Nucleus accumbens (tissue), 56 donors: ENCODE measurements at regions not wholly inside any gene's neighbourhood (a gene's known extent, or its start where the extent isn't known, plus 50 kb on each side); places are given as distances from the start of the nearest gene placed in this dataset.

Source experiments
- DNase-seq, 56 donors: peaks; one replicate each; lab custom pipeline; 2025; lab: John Stamatoyannopoulos, UW

DNA sequence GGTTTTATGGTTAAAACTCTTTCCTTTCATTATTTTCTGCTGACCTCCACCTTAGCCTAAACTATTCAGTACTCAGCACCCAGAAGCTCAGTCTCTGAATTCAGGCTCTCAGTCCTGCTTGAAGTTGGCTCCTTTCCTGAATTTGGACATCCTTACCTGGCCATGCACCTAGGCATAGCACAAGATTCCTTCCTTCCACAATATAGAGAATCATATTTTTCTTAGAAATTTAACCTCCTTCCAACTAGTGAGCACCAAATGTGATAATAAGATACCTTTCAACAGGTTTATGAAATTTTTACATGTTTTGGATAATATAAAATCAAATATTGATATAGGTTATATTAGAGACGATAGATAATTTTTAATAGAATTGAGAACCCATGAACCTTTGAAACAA is 905.6 kb upstream of the GHITM start:
- DNase-seq, result no peak

DNA sequence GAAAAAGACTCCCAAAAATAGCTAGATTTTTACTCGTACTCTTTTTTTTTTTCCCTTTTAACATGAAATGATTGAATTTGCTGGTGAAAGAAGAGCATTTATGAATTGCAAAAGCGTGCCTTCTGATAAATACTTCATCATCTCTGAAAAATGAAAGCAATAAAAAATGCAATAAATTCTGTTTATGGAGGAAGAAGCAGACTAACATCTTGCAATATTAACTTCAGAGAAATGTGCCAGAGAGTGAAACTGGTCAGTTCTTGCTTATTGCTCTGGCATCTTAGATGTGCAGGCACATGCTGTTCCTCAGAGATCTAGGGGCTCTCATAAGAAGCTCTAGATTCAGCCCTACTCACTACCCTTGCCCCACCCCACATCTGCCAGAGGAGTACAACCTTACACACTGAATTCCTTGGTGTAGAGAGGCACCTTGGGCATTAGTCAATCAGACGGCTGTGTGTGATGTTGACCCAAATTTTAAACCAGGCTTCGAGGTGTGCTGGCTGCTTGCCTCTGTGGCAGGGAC is 891.1 kb upstream of the GHITM start:
- DNase-seq, result no peak

DNA sequence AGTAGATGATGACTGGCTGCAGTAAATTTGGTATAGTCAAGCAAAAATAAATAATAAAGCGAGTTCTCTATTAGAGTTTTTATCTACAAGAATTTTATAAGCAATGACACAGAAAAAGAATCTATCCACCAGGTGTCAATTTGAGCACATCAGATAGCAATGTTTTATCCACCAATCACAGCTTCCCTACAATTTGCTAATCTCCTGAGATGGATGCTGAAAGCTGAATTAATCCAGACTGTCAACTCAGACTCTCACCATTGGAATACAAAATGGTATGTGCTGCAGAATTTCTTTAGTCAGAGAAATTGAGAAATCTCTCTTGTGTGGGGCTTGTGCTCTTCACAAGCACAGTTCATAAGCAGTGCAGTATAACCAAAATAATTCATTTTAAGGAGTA is 888.9 kb upstream of the GHITM start:
- DNase-seq, result no peak

DNA sequence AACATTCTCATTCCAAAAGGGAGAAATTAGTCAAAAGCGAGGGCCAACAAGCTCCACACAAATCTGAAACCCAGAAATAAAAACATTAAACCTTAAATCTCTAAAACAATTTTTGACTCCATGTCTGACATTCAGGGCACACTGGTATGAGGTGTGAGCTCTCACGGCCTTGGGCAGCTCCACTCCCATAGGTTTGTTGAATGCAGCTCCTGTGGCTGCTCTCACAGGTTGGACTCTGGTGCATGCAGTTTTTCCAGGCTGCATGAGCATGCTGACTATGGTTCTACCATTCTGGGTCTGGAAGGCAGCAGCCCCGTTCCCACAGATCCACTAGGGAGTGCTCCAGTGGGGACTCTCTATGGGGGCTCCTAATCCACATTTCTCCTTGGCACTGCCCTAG is 887.1 kb upstream of the GHITM start:
- no peak for DNase-seq

GRCh38 chr10:83252596-83252995 is 886.7 kb upstream of the GHITM start:
- no peak for DNase-seq

DNA sequence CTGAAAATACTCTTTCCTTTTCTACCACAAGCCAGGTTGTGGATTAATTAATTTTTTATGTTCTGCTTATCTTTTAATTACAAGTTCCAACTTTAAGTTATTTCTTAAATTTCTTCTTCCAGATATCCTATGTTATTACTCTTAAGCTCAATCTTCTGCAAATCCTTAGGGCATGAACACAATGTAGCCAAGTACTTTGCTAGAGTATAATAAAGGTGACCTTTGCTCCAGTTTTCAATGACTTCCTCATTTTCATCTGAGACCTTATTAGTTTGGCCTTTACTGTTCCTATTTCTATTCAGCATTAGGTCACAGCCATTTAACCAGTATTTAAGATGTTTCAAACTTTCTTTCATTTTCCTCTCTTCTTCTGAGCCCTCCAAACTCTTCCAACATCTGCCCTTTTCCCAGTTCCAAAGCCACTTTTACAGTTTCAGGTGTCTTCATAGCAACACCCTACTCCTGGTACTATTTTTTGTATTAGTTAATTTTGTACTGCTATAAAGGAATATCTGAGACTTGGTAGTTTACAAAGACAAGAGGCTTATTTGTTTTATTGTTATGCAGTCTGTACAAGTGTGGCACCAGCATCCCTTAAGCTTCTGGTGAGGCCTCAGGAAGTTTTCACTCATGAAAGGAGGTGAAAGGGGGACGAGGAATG is 886.2 kb upstream of the GHITM start:
- DNase-seq, result no peak

DNA sequence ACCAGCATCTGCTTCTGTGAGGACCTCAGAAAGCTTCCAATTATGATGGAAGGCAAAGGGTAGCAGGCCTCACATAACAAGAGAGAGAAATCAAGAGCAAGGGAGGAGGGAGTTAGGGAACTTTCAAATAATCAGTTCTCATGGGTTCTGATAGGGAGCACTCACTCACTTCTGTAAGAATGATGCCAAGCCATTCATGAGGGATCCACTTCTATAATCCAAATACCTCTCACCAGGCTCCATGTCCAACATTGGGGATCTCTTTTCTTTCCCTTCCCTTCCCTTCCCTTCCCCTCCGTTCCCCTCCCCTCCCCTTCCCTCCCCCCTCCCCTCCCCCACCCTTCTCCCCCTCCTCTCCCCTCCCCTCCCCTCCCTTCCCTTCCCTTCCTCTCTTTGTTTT is 884.6 kb upstream of the GHITM start:
- DNase-seq, result no peak

DNA sequence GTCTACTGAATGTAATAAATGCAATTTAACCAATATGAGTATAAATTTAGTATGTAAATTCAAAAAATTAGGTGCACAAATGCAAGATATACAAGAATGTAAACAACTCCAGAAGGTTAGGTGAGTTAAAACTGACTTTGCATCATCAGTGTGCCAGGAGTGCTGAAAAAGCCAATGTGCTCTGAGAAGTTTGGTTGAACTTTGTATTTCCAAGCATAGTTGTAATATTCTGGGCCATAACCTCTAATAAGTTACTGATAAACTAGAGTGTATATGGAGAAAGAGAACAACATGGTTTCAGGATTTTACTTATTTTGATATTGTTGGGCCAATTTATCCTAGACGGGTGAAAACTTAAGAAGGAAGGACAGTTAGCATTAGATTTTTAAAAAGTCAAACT is 876.9 kb upstream of the GHITM start:
- no peak for DNase-seq

GRCh38 chr10:83272666-83273434 is 866.5 kb upstream of the GHITM start:
- no peak for DNase-seq

GRCh38 chr10:83274088-83274487 is 865.2 kb upstream of the GHITM start:
- no peak for DNase-seq

DNA sequence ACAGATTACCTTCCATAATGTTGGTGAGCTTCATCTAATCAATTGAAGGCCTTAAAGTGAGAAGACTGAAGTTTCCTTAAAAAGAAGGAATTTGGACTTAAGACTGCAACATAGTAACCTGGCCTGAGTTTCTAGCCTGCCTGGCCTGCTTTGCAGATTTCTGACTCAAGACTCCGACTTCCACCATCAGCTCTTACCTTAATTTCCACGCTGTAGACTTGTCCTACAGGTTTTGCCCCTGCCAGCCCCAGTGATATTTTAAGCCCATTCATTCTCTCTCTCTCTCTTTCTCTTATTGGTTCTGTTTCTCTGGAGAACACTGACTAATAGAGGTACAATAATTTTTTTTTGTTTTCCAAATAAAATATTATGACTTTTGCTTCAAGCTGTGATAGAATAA is 862.3 kb upstream of the GHITM start:
- no peak for DNase-seq

- DNase-seq, result no peak
Measured at GRCh38 chr10:83283151-83283550, 856.2 kb upstream of the GHITM start.

DNA sequence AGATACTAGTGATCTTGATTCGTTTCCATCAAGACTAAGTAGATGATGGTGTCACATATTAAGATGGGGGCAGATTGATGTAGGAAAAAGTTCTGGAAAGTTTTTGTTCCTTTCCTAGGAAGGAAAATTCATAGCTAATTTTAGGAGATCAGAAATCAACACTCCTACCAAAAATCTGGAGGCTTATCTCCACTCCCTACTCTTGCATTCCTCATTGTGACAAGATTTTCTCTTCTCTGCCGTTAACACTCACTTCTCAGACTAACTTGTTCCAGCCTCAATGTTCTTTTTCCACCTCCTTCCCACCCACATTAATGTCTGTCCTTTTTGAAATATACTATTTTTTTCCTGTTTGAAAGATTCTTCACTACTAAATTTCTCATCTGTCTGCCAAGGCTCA is 851.9 kb upstream of the GHITM start:
- no peak for DNase-seq

DNA sequence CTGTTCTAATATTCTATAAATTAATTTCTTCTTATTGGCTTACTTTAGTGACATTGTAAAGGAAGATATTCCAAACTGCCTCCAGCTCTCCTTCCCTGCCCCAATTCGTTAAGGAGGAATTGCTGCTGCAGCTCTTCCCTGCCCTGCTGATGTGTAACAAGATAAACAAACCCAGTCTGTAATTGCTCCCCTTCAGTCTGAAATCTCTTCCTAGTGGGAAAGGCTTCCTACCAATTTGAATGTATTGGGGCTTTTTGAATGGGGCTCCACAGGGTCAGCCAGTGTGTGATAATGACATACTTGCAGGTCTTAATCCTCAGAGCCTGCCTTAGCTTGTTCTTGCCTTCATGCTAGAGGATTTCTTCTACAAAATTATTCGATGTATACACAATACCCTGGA is 849.9 kb upstream of the GHITM start:
- DNase-seq, result no peak

DNA sequence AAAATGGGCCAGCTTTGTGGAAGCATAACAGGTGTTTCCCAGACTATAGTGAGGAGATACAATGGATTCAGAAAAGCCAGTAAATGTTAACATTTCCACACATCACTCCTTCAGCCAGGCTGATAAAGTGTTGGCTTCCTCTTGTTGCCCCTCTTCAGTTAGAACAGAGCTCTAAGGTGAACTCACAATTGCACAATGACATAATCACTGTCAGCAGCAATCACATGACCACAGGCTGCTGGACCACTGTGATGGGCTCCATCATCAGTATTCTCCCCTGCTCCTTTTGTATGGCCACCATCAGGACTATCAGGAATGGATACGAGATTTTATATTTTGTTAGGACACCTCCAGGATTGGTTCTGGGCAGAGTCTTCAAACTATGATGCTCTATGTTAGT is 849.4 kb upstream of the GHITM start:
- DNase-seq, result no peak

DNA sequence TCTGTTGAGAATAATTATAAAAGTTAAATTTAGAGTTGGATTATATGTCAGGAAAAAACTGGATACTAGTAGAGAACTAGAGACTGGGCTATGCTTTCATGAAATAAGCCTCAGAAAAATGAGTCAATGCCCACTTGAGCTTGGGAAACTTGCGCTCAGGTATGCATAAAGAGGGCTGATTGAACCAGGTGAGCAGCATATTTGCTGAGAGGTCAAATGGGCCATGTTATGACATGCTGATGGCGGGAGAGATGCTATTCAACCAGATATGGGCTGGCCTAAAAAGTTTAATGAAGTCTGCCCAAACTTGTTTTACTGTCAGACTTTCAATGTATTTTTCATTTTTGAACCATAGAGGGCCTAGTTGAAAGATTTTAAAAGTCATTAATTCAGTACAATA is 837.6 kb upstream of the GHITM start:
- DNase-seq, result no peak

DNA sequence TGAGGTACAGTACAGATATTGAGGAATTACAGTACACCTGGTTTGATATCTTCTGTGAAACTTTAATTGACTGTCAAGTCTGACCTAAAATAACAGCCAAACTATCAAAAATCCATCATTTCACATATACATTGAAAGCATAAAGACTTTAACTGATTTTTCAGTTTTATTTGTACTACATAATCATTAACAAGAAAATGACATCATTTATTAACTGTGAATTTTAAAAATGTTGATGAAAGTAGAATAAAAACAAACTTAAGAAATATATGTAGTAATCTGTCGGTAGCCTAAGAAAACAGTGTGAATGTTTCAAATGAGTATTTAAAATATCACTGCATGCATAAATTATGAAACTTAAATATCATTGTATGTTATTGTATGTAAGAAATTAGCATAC is 836.7 kb upstream of the GHITM start:
- no peak for DNase-seq

GRCh38 chr10:83310688-83311087 is 828.6 kb upstream of the GHITM start:
- no peak for DNase-seq

GRCh38 chr10:83312570-83312969 is 826.7 kb upstream of the GHITM start:
- no peak for DNase-seq

- DNase-seq, result no peak
Measured at GRCh38 chr10:83332690-83333089, 806.6 kb upstream of the GHITM start.

DNA sequence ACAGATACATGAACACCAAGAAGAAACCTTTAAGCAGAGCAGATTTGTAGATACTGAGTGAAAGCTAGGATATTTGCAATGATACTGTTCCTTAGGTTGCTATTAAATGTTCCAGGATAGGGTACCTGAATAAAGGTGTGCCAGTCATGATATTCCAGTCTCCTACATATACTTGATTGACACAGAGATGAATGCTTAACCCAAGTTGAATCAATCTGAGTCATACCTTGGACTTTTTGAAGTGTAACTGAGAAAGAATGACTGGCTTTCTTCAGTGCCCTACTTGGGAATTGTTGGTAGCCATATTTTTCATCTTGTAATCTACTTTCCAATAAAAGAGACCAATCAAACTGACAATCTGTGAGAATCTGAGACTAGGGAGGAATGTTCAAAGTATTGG is 805.7 kb upstream of the GHITM start:
- DNase-seq, result no peak

DNA sequence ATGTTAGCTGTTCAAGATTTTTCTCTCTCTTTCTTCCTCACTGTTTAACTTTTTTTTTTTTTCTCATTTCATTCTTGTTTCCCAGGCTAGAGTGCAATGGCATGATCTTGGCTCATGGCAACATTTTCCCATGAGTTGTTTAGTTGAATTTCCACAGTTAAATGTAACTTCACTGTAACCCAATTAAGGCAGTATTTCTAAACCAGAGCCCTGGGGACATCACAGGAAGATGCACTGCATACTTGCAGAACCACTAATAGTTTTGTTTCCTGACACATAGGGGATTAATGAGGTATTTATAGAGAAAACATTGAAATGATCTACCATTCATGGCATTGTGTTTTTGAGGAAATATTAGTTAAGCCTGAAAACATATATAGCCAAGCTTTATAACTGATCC is 795.6 kb upstream of the GHITM start:
- no peak for DNase-seq
